ENCODE measurements at regions not wholly inside any gene's neighbourhood (a gene's known extent, or its start where the extent isn't known, plus 50 kb on each side); places are given as distances from the start of the nearest gene placed in this dataset.

GRCh38 chr5:86314951-86315350 lies 302.8 kb upstream of the COX7C start:
- H3K27me3 ChIP-seq (ENCODE audit: low read depth): no peaks in the 10 kb centered on the region
- in situ Hi-C loops (cut with MboI; ENCODE audit: low sequenced_read_pairs): no loop called here
- H3K9me3 ChIP-seq: no peaks in the 10 kb centered on the region
- H3K4me3 ChIP-seq: no peak overlapping the region
- no peaks in the 10 kb centered on the region for H3K4me1 ChIP-seq
- DNase-seq (ENCODE audit: low spot score in 2 of 2): no peak
- H3K36me3 ChIP-seq (replicated peaks): no peaks in the 10 kb centered on the region

GRCh38 chr5:86320266-86320665 lies 297.5 kb upstream of the COX7C start:
- H3K27me3 ChIP-seq (ENCODE audit: low read depth): no peaks in the 10 kb centered on the region
- in situ Hi-C loops (cut with MboI; ENCODE audit: low sequenced_read_pairs): no loop called here
- no peak for DNase-seq (ENCODE audit: low spot score in 2 of 2)

GRCh38 chr5:86329318-86329717 lies 288.4 kb upstream of the COX7C start:
- H3K4me3 ChIP-seq: no peak overlapping the region
- H3K4me1 ChIP-seq: no peaks in the 10 kb centered on the region
- no peaks in the 10 kb centered on the region for H3K9me3 ChIP-seq
- no peaks in the 10 kb centered on the region for H3K27me3 ChIP-seq (ENCODE audit: low read depth)
- in situ Hi-C loops (cut with MboI; ENCODE audit: low sequenced_read_pairs): no loop called here
- H3K36me3 ChIP-seq (replicated peaks): no peaks in the 10 kb centered on the region
- DNase-seq (ENCODE audit: low spot score in 2 of 2): no peak

More at GRCh38 chr5:86320266-86320665, 297.5 kb upstream of the COX7C start:
- no peaks in the 10 kb centered on the region; the same call in 1 of the 2 replicates for H3K4me1 ChIP-seq
- H3K36me3 ChIP-seq (replicated peaks): no peaks in the 10 kb centered on the region
- no peaks in the 10 kb centered on the region for H3K9me3 ChIP-seq
- no peak overlapping the region for H3K4me3 ChIP-seq

GRCh38 chr5:86330736-86331135 lies 287.0 kb upstream of the COX7C start:
- no peaks in the 10 kb centered on the region for H3K36me3 ChIP-seq (replicated peaks)
- no peaks in the 10 kb centered on the region for H3K4me1 ChIP-seq
- no peak overlapping the region for H3K4me3 ChIP-seq
- no peaks in the 10 kb centered on the region for H3K27me3 ChIP-seq (ENCODE audit: low read depth)
- DNase-seq (ENCODE audit: low spot score in 2 of 2): no peak
- no peaks in the 10 kb centered on the region for H3K9me3 ChIP-seq
- in situ Hi-C loops (cut with MboI; ENCODE audit: low sequenced_read_pairs): no loop called here

- no peak for DNase-seq (ENCODE audit: low spot score in 2 of 2)
- no peaks in the 10 kb centered on the region for H3K36me3 ChIP-seq (replicated peaks)
- no peak overlapping the region for H3K4me3 ChIP-seq
- in situ Hi-C loops (cut with MboI; ENCODE audit: low sequenced_read_pairs): no loop called here
- no peaks in the 10 kb centered on the region for H3K4me1 ChIP-seq
- H3K9me3 ChIP-seq: no peaks in the 10 kb centered on the region
- no peaks in the 10 kb centered on the region for H3K27me3 ChIP-seq (ENCODE audit: low read depth)
Measured at GRCh38 chr5:86332851-86333250, 284.9 kb upstream of the COX7C start.

GRCh38 chr5:86337667-86338460 lies 279.9 kb upstream of the COX7C start:
- DNase-seq (ENCODE audit: low spot score in 2 of 2): no peak
- no peak overlapping the region for H3K4me3 ChIP-seq
- no peaks in the 10 kb centered on the region for H3K9me3 ChIP-seq
- H3K36me3 ChIP-seq (replicated peaks): no peaks in the 10 kb centered on the region
- no peaks in the 10 kb centered on the region for H3K4me1 ChIP-seq
- in situ Hi-C loops (cut with MboI; ENCODE audit: low sequenced_read_pairs): no loop called here
- no peaks in the 10 kb centered on the region for H3K27me3 ChIP-seq (ENCODE audit: low read depth)

GRCh38 chr5:86354664-86355063 lies 263.1 kb upstream of the COX7C start:
- Histone ChIP-seq H3K27me3 (ENCODE audit: low read depth) (no peaks in the 10 kb centered on the region), H3K9me3 (no peaks in the 10 kb centered on the region), H3K4me1 (no peaks in the 10 kb centered on the region), H3K4me3 (no peak overlapping the region), H3K36me3 (replicated peaks) (no peaks in the 10 kb centered on the region)
- no peak for DNase-seq (ENCODE audit: low spot score in 2 of 2)
- in situ Hi-C loops (cut with MboI; ENCODE audit: low sequenced_read_pairs): no loop called here

GRCh38 chr5:86360801-86361200 lies 256.9 kb upstream of the COX7C start:
- Histone ChIP-seq H3K27me3 (ENCODE audit: low read depth) (no peaks in the 10 kb centered on the region), H3K4me1 (no peaks in the 10 kb centered on the region), H3K9me3 (no peaks in the 10 kb centered on the region), H3K36me3 (replicated peaks) (no peaks in the 10 kb centered on the region), H3K4me3 (no peak overlapping the region)
- no peak for DNase-seq (ENCODE audit: low spot score in 2 of 2)
- in situ Hi-C loops (cut with MboI; ENCODE audit: low sequenced_read_pairs): no loop called here

GRCh38 chr5:86371061-86371460 lies 246.7 kb upstream of the COX7C start:
- H3K9me3 ChIP-seq: no peaks in the 10 kb centered on the region
- no peaks in the 10 kb centered on the region for H3K27me3 ChIP-seq (ENCODE audit: low read depth)
- no peaks in the 10 kb centered on the region for H3K36me3 ChIP-seq (replicated peaks)
- H3K4me3 ChIP-seq: no peak overlapping the region
- H3K4me1 ChIP-seq: no peaks in the 10 kb centered on the region
- in situ Hi-C loops (cut with MboI; ENCODE audit: low sequenced_read_pairs): no loop called here
- DNase-seq (ENCODE audit: low spot score in 2 of 2): no peak

- Histone ChIP-seq H3K27me3 (ENCODE audit: low read depth) (no peaks in the 10 kb centered on the region), H3K4me1 (no peaks in the 10 kb centered on the region), H3K9me3 (no peaks in the 10 kb centered on the region), H3K36me3 (replicated peaks) (no peaks in the 10 kb centered on the region), H3K4me3 (no peak overlapping the region)
- peak; percentile 7 to 65 for DNase-seq (ENCODE audit: low spot score in 2 of 2)
- in situ Hi-C loops (cut with MboI; ENCODE audit: low sequenced_read_pairs): no loop called here
Measured at GRCh38 chr5:86374611-86375010, 243.1 kb upstream of the COX7C start.

- H3K27me3 ChIP-seq (ENCODE audit: low read depth): no peaks in the 10 kb centered on the region
- no peak overlapping the region for H3K4me3 ChIP-seq
- in situ Hi-C loops (cut with MboI; ENCODE audit: low sequenced_read_pairs): no loop called here
- H3K36me3 ChIP-seq (replicated peaks): no peaks in the 10 kb centered on the region
- no peak for DNase-seq (ENCODE audit: low spot score in 2 of 2)
- no peaks in the 10 kb centered on the region for H3K4me1 ChIP-seq
- H3K9me3 ChIP-seq: no peaks in the 10 kb centered on the region
Measured at GRCh38 chr5:86376214-86376613, 241.5 kb upstream of the COX7C start.

GRCh38 chr5:86403190-86403589 lies 214.6 kb upstream of the COX7C start:
- H3K9me3 ChIP-seq: no peaks in the 10 kb centered on the region
- H3K36me3 ChIP-seq (replicated peaks): no peaks in the 10 kb centered on the region
- 0 out of 2 replicates have a peak, but pooled peaks cover 3% of the 10 kb centered on the region for H3K27me3 ChIP-seq (ENCODE audit: low read depth)
- no peak overlapping the region for H3K4me3 ChIP-seq
- no peak for DNase-seq (ENCODE audit: low spot score in 2 of 2)
- in situ Hi-C loops (cut with MboI; ENCODE audit: low sequenced_read_pairs): no loop called here
- H3K4me1 ChIP-seq: no peaks in the 10 kb centered on the region

GRCh38 chr5:86404256-86404655 lies 213.5 kb upstream of the COX7C start:
- H3K4me1 ChIP-seq: no peaks in the 10 kb centered on the region
- 0 out of 2 replicates have a peak, but pooled peaks cover 3% of the 10 kb centered on the region for H3K27me3 ChIP-seq (ENCODE audit: low read depth)
- H3K4me3 ChIP-seq: no peak overlapping the region
- DNase-seq (ENCODE audit: low spot score in 2 of 2): no peak
- H3K9me3 ChIP-seq: no peaks in the 10 kb centered on the region
- no peaks in the 10 kb centered on the region for H3K36me3 ChIP-seq (replicated peaks)
- in situ Hi-C loops (cut with MboI; ENCODE audit: low sequenced_read_pairs): no loop called here

- no peaks in the 10 kb centered on the region for H3K4me1 ChIP-seq
- no peak for DNase-seq (ENCODE audit: low spot score in 2 of 2)
- H3K9me3 ChIP-seq: no peaks in the 10 kb centered on the region
- no peak overlapping the region for H3K4me3 ChIP-seq
- no peaks in the 10 kb centered on the region for H3K27me3 ChIP-seq (ENCODE audit: low read depth)
- in situ Hi-C loops (cut with MboI; ENCODE audit: low sequenced_read_pairs): no loop called here
- H3K36me3 ChIP-seq (replicated peaks): no peaks in the 10 kb centered on the region
Measured at GRCh38 chr5:86407711-86408110, 210.0 kb upstream of the COX7C start.

GRCh38 chr5:86411596-86411995 lies 206.1 kb upstream of the COX7C start:
- in situ Hi-C loops (cut with MboI; ENCODE audit: low sequenced_read_pairs): no loop called here
- Histone ChIP-seq H3K4me3 (no peak overlapping the region), H3K27me3 (ENCODE audit: low read depth) (no peaks in the 10 kb centered on the region), H3K4me1 (no peaks in the 10 kb centered on the region), H3K9me3 (no peaks in the 10 kb centered on the region), H3K36me3 (replicated peaks) (no peaks in the 10 kb centered on the region)
- no peak for DNase-seq (ENCODE audit: low spot score in 2 of 2)

All from HAP-1 (cell line).